Neural progenitor cell (in vitro differentiated cells): ENCODE measurements at regions not wholly inside any gene's neighbourhood (a gene's known extent, or its start where the extent isn't known, plus 50 kb on each side); places are given as distances from the start of the nearest gene placed in this dataset.

Source experiments
- DNase-seq: peaks from one replicate; pipeline ENCODE4 v3.0.0-alpha.2; 2016; ENCODE audit warnings: low spot score
- H2AFZ ChIP-seq: fragments of 200-600 bp; sonication (generic); replicated peaks from 2 replicates; pipeline ENCODE4 v1.6.1; 2016; ENCODE audit warnings: antibody characterized with exemption
- H3F3A ChIP-seq: fragments of 200-600 bp; sonication (generic); 2 replicates; pipeline ENCODE4 v1.6.1; 2016; ENCODE audit warnings: antibody characterized with exemption, low read depth
- H3K27ac ChIP-seq: fragments of 200-600 bp; sonication (generic); 2 replicates; pipeline ENCODE4 v1.5.1; 2016; ENCODE audit warnings: mild to moderate bottlenecking
- H3K27me3 ChIP-seq: fragments of 200-600 bp; sonication (generic); 2 replicates; pipeline ENCODE4 v1.6.1; 2016; ENCODE audit warnings: mild to moderate bottlenecking, moderate library complexity
- H3K36me3 ChIP-seq: fragments of 200-600 bp; sonication (generic); 2 replicates; pipeline ENCODE4 v1.5.1; 2016
- H3K4me1 ChIP-seq: fragments of 200-600 bp; sonication (generic); 2 replicates; pipeline ENCODE4 v1.6.1; 2016; ENCODE audit warnings: mixed run types
- H3K4me2 ChIP-seq: fragments of 200-600 bp; sonication (generic); 2 replicates; pipeline ENCODE4 v1.6.1; 2016
- H3K4me3 ChIP-seq: fragments of 200-600 bp; sonication (generic); 2 replicates; pipeline ENCODE4 v1.5.1; 2016
- H3K79me2 ChIP-seq: fragments of 200-600 bp; sonication (generic); 2 replicates; pipeline ENCODE4 v1.6.1; 2016; ENCODE audit warnings: low read depth
- H3K9ac ChIP-seq: fragments of 200-600 bp; sonication (generic); 2 replicates; pipeline ENCODE4 v1.6.1; 2016
- H3K9me3 ChIP-seq: fragments of 200-600 bp; sonication (generic); 2 replicates; pipeline ENCODE4 v1.5.1; 2016; ENCODE audit warnings: low read depth
- H4K20me1 ChIP-seq: fragments of 200-600 bp; sonication (generic); 2 replicates; pipeline ENCODE4 v1.6.1; 2016; ENCODE audit warnings: low read depth
- H3K27ac Mint-ChIP-seq: 3 replicates; pipeline ENCODE4 v1.8.0; 2021; ENCODE audit warnings: mixed read lengths
- H3K27me3 Mint-ChIP-seq: 2 replicates; pipeline ENCODE4 v1.8.0; 2022; ENCODE audit warnings: low read depth, mild to moderate bottlenecking, inconsistent platforms, moderate library complexity, mixed read lengths; ENCODE audit not compliant: insufficient read depth
- H3K36me3 Mint-ChIP-seq: 3 replicates; pipeline ENCODE4 v1.8.0; 2021; ENCODE audit warnings: mixed read lengths
- H3K4me1 Mint-ChIP-seq: 3 replicates; pipeline ENCODE4 v1.8.0; 2021; ENCODE audit warnings: mixed read lengths
- H3K4me3 Mint-ChIP-seq: 3 replicates; pipeline ENCODE4 v1.8.0; 2021; ENCODE audit warnings: mild to moderate bottlenecking, moderate library complexity, mixed read lengths
- H3K9me3 Mint-ChIP-seq: 3 replicates; pipeline ENCODE4 v1.8.0; 2020; ENCODE audit warnings: mixed read lengths
- EZH2 ChIP-seq: fragments of 200-600 bp; sonication (generic); IDR thresholded peaks from 2 replicates; pipeline ENCODE4 v1.6.1; 2017; ENCODE audit warnings: antibody characterized with exemption, mild to moderate bottlenecking, moderate library complexity
- EZH2phosphoT487 ChIP-seq: fragments of 200-600 bp; sonication (generic); IDR thresholded peaks from 2 replicates; pipeline ENCODE4 v1.6.1; 2017; ENCODE audit warnings: antibody characterized with exemption
- TF ChIP-seq, protein P1 (sequence below): fragments of 200-600 bp; sonication (generic); IDR thresholded peaks from 2 replicates; pipeline ENCODE4 v1.5.1; 2017; ENCODE audit warnings: antibody characterized with exemption, mild to moderate bottlenecking

DNA sequence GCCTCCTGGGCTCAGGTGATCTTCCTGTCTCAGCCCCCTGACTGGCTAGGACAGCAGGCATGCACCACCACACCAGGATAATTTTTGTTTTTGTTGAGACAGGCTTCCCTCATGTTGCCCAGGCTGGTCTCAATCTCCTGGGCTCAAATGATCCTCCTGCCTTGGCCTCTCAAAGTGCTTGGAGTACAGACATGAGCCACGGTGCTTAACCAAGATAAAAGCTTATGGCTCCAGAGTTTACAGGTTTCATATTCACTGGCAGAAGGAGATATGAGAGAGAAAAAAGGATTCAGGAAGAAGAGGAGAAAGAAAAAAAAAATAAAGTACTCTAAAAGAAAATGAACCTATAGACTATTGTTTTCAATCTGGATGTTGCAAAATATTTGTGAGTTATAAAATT is 748.8 kb upstream of the NCAM2 start:
- Histone ChIP-seq H3K4me3 (no peak overlapping the region), H3K79me2 (no peaks in the 10 kb centered on the region), H3K4me1 (no peaks in the 10 kb centered on the region), H3K27ac (no peak overlapping the region), H4K20me1 (no peaks in the 10 kb centered on the region), H3K9ac (no peak overlapping the region), H2AFZ (peak overlapping the region; percentile 24), H3K9me3 (no peaks in the 10 kb centered on the region), H3K36me3 (no peaks in the 10 kb centered on the region), H3F3A (no peaks in the 10 kb centered on the region), H3K27me3 (no peaks in the 10 kb centered on the region), H3K4me2 (no peak overlapping the region)
- Mint-ChIP-seq H3K4me3 (no peak overlapping the region), H3K4me1 (no peaks in the 10 kb centered on the region), H3K9me3 (no peaks in the 10 kb centered on the region), H3K27ac (no peak overlapping the region), H3K27me3 (no peaks in the 10 kb centered on the region), H3K36me3 (no peaks in the 10 kb centered on the region)
- TF ChIP-seq, protein P1, sequence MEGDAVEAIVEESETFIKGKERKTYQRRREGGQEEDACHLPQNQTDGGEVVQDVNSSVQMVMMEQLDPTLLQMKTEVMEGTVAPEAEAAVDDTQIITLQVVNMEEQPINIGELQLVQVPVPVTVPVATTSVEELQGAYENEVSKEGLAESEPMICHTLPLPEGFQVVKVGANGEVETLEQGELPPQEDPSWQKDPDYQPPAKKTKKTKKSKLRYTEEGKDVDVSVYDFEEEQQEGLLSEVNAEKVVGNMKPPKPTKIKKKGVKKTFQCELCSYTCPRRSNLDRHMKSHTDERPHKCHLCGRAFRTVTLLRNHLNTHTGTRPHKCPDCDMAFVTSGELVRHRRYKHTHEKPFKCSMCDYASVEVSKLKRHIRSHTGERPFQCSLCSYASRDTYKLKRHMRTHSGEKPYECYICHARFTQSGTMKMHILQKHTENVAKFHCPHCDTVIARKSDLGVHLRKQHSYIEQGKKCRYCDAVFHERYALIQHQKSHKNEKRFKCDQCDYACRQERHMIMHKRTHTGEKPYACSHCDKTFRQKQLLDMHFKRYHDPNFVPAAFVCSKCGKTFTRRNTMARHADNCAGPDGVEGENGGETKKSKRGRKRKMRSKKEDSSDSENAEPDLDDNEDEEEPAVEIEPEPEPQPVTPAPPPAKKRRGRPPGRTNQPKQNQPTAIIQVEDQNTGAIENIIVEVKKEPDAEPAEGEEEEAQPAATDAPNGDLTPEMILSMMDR, result no peak
- TF ChIP-seq EZH2, result no peak
- TF ChIP-seq EZH2phosphoT487, result no peak
- no peak for DNase-seq

DNA sequence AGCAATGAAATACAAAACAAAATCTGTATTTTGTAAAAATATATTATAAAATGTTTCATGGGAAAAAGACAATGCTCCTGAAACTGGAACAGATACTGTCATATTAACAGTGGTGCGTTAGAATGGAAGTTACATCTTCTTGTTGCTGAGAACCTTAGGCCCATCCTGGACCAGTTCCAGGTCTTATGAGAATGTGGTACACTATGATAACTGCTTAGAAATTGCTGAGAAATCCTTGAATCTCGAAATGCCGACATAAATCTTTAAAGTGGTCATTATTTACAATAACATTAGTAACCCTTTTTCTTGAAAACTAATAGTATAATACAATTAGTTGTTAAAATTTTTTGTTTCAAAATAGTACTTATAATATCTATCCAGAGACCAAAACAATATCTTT is 747.9 kb upstream of the NCAM2 start:
- no peak overlapping the region for H3K27ac Mint-ChIP-seq
- no peak overlapping the region for H3K9ac ChIP-seq
- no peaks in the 10 kb centered on the region for H3K9me3 Mint-ChIP-seq
- H3F3A ChIP-seq, result no peaks in the 10 kb centered on the region
- H3K79me2 ChIP-seq, result no peaks in the 10 kb centered on the region
- no peaks in the 10 kb centered on the region for H3K36me3 ChIP-seq
- no peaks in the 10 kb centered on the region for H3K4me1 Mint-ChIP-seq
- no peak overlapping the region for H2AFZ ChIP-seq
- H3K4me3 ChIP-seq, result no peak overlapping the region
- no peaks in the 10 kb centered on the region for H3K9me3 ChIP-seq
- H3K27me3 ChIP-seq, result no peaks in the 10 kb centered on the region
- no peak overlapping the region for H3K4me3 Mint-ChIP-seq
- no peak overlapping the region for H3K27ac ChIP-seq
- H3K36me3 Mint-ChIP-seq, result no peaks in the 10 kb centered on the region
- no peak overlapping the region for H3K4me2 ChIP-seq
- H4K20me1 ChIP-seq, result no peaks in the 10 kb centered on the region
- H3K4me1 ChIP-seq, result no peaks in the 10 kb centered on the region
- DNase-seq, result no peak
- H3K27me3 Mint-ChIP-seq, result no peaks in the 10 kb centered on the region
- TF ChIP-seq EZH2 (no peak), EZH2phosphoT487 (no peak)
- TF ChIP-seq, protein P1, result no peak

DNA sequence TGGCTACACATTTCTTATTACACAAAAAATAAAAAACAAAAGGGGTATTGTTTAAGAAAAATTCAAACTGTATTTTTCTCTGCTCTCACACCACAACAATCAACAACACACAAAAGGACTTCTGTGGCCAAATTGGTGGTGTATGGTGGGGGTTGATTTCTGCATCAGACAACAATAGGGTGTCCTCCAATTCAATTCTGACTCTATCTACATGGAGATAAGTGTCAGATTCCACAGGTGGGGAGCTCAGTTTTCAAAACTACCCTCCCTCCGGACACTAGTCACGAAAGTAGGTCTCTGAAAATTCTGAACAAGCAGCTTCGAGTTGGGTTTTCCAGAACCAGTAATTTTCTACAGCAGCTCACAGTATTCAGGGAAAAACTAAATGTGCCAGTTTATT is 744.9 kb upstream of the NCAM2 start:
- no peak overlapping the region for H3K27ac ChIP-seq
- H3K9ac ChIP-seq, result no peak overlapping the region
- no peaks in the 10 kb centered on the region for H3K36me3 ChIP-seq
- TF ChIP-seq EZH2phosphoT487 (no peak), EZH2 (no peak)
- TF ChIP-seq, protein P1, result no peak
- no peaks in the 10 kb centered on the region for H3K36me3 Mint-ChIP-seq
- no peak for DNase-seq
- no peaks in the 10 kb centered on the region for H4K20me1 ChIP-seq
- H3K4me1 ChIP-seq, result no peaks in the 10 kb centered on the region
- H3K4me3 ChIP-seq, result no peak overlapping the region
- H3K79me2 ChIP-seq, result no peaks in the 10 kb centered on the region
- no peaks in the 10 kb centered on the region for H3K4me1 Mint-ChIP-seq
- H2AFZ ChIP-seq, result no peak overlapping the region
- no peaks in the 10 kb centered on the region for H3K9me3 ChIP-seq
- H3K4me2 ChIP-seq, result no peak overlapping the region
- no peaks in the 10 kb centered on the region for H3F3A ChIP-seq
- H3K9me3 Mint-ChIP-seq, result no peaks in the 10 kb centered on the region
- no peaks in the 10 kb centered on the region for H3K27me3 ChIP-seq
- no peak overlapping the region for H3K4me3 Mint-ChIP-seq
- H3K27me3 Mint-ChIP-seq, result no peaks in the 10 kb centered on the region
- H3K27ac Mint-ChIP-seq, result no peak overlapping the region

DNA sequence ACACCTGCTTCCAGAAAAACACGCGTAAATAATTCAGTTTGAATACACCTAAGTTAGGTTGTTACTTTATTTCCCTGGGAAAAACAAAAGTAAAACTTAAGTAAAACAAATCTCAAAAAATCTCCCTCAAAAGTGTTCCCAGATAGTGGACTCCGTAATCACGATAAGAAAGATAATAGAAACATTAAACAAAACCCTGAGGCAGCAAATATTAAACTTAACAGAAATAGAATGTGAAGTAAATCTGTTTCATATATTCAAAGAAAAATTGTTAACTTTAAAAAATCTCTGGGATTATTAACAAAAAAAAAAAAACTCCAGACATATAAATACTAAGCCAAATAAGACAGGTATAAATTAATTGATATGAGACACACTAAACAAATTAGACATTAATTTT is 743.2 kb upstream of the NCAM2 start:
- Histone ChIP-seq H2AFZ (no peak overlapping the region), H4K20me1 (no peaks in the 10 kb centered on the region), H3K27me3 (no peaks in the 10 kb centered on the region), H3K4me2 (no peak overlapping the region), H3K4me1 (no peaks in the 10 kb centered on the region), H3K27ac (no peak overlapping the region), H3F3A (no peaks in the 10 kb centered on the region), H3K79me2 (no peaks in the 10 kb centered on the region), H3K9ac (no peak overlapping the region), H3K4me3 (no peak overlapping the region), H3K9me3 (no peaks in the 10 kb centered on the region), H3K36me3 (no peaks in the 10 kb centered on the region)
- Mint-ChIP-seq H3K4me3 (no peak overlapping the region), H3K36me3 (no peaks in the 10 kb centered on the region), H3K27me3 (no peaks in the 10 kb centered on the region), H3K27ac (no peak overlapping the region), H3K4me1 (no peaks in the 10 kb centered on the region), H3K9me3 (no peaks in the 10 kb centered on the region)
- no peak for TF ChIP-seq EZH2
- TF ChIP-seq EZH2phosphoT487, result no peak
- TF ChIP-seq, protein P1, result no peak
- no peak for DNase-seq
